NOMO-1 treated with DMSO at 0.1 percent for 48 hours (cell line): ENCODE measurements at regions not wholly inside any gene's neighbourhood (a gene's known extent, or its start where the extent isn't known, plus 50 kb on each side); places are given as distances from the start of the nearest gene placed in this dataset.

Experiments
- DNase-seq: peaks from one replicate; lab custom pipeline; 2025; ENCODE audit not compliant: unreplicated experiment; lab: John Stamatoyannopoulos, UW

DNA sequence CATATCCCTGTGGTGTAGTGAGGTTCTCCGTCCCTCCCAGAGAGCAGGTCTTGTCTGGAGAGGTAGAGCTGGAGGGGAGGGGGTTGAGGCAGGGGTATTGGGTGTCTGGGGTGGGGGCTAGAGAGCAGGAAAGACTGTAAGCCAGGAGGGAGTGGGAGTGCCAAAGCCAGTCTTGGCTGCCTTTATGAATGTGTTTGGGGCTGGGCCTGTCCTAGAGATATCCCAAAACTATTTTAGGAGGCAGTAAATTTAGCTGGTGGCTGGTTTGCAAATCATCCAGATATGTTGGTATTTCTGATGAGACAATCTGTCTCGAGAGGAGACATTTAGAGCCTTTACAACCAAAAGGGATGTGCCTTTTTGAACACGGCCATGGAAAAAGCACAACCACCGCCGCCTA is 166.6 kb downstream of the TLE3 start:
- no peak for DNase-seq

- DNase-seq = no peak
These were observed 163.1 kb downstream of the TLE3 start for GRCh38 chr15:69934607-69935006.

DNA sequence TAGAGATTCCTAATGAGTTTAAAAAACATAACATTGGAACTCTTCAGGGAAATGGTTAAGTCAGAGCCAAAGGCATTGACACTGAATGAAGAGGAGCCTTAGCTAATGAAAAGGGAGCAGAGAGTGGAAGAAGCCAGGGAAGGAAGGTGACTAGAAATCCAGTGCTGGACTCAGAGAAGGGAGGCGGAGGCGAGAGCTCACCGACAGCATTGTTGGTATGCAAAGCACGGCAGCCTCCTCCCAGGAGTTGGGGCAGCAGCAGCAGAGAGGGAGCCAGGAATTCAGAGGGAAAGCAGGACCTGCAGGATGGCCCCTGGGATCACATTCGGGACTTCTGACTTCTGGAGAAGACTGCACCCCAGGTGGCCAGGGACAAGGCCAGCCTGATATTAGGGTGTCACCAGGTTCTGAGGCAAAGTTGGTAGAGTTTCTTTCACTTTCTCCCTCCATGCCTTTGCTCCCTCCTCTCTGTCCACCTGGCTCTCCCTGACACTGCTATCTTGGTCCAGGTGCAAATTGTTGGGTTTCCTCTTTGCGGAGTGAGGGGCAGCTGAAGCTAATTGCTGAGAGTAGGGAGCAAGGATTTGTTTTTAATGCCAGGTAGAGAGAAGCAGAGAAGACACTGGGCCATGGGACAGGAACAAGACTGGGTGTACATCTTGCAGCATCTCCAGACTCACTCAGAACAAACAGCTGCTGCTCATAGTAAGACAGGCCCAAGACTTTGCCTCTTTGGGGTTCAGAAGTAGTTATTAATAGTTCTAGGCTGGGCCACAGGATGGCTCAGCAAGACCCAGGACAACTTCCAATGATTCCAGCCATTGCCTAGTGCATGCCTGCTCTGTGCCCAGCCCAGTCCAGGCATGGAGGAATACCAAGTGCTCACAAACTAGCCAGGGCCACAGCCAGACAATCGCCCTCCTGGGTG is 157.9 kb downstream of the TLE3 start:
- DNase-seq = no peak

GRCh38 chr15:69940441-69941300 is 157.0 kb downstream of the TLE3 start:
- no peak for DNase-seq

- DNase-seq = no peak
These were observed 156.5 kb downstream of the TLE3 start for GRCh38 chr15:69941301-69941605.

GRCh38 chr15:69941706-69942495 is 155.8 kb downstream of the TLE3 start:
- no peak for DNase-seq

GRCh38 chr15:69943637-69944036 is 154.1 kb downstream of the TLE3 start:
- no peak for DNase-seq

GRCh38 chr15:69945729-69946128 is 152.0 kb downstream of the TLE3 start:
- no peak for DNase-seq

- DNase-seq = no peak
These were observed 150.8 kb downstream of the TLE3 start for GRCh38 chr15:69946870-69947269.

DNA sequence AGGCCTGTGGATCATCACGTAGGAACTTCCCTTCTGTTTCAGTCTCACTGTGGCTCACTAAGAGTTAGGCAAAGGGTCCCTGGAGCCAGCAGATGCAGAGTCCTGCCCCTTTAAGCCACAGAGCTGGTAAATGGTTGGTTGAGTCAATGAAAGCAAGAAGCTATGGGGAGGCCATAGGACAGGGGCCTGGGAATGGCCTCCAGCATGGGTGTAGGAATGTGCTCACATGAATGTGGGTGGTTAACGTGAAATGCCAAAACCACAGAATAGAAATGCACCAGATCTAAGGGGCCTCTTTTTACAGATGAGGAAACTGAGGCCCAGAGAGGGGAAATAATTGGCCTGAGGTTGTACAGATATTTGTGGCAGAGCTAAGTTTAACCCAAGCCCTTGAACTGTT is 150.3 kb downstream of the TLE3 start:
- DNase-seq = no peak

DNA sequence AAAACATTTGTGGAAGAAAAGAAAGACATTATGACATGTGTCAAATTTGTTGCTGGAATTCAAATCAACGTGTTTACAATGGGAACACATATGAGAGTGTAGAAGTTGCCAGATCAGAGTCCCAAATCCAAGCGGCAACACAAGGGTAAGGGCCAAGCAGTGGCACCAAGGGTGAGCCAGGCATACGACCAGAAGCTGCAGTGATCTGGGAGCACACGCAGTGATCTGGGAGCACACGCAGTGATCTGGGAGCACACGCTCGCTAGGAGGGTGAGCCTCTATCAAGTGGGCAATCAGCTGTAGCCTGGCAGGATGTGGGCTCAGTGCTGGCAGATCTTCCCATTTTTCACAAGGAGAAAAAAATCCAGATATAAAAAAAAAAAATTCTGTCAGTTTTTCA is 148.2 kb downstream of the TLE3 start:
- DNase-seq = no peak

GRCh38 chr15:69951256-69951897 is 146.3 kb downstream of the TLE3 start:
- DNase-seq = no peak

GRCh38 chr15:69951898-69952555 is 145.7 kb downstream of the TLE3 start:
- no peak for DNase-seq

GRCh38 chr15:69953051-69953450 is 144.7 kb downstream of the TLE3 start:
- no peak for DNase-seq

- DNase-seq = no peak
These were observed 143.9 kb downstream of the TLE3 start for GRCh38 chr15:69953816-69954215.

- DNase-seq = no peak
These were observed 143.1 kb downstream of the TLE3 start for GRCh38 chr15:69954666-69955065.

DNA sequence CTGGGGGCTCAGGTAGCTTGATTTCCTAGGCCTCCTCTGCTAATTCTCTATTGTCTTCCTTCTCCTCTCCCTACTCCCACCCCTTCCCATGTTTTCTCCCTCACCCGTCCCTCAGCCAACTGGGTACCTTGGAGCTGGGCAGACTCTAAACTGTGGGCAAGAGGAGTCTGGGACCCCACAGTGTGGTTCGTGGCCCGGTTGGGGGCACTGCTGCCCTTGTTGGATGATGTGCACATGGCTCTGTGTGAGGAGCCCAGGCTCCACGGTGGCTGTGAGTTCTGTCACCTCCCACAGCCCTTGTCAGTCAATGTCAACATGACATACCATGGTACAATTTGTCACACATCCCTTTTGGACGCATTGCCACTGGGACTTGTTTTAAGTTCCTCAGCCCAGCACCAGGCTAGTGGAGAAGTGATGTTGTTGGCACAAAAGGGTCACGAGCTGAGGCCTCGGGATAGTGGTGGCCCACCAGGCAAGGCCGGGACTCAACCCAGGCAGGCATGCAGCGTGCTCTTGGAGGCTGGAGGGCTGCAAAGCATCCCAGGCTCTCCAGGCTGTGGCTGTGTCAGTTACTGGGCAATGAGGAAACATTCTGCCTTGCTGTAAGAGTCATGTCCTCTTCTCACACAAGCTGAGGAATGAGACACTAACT is 142.3 kb downstream of the TLE3 start:
- no peak for DNase-seq

GRCh38 chr15:69956417-69956816 is 141.3 kb downstream of the TLE3 start:
- DNase-seq = no peak

DNA sequence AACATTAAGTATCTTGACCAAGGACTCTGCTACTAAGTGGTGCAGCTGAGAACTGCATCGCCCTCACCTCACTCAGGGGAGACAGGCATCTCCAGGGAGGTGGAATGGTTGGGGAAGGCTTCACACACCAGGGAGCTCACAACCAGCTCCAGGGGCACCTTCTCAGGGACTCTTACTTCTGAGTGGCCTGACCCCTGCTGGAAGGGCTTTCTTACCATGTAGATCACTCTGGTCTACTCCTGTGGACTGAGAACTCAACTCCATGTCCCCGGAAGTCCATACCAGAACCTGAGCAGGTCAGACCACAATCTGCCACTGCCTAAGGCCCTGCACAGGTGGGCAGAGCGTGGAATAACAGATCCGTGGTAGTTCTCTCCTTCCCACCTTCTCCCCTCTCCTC is 140.5 kb downstream of the TLE3 start:
- no peak for DNase-seq
